Lower leg skin (tissue), 4 donors: ENCODE measurements at regions not wholly inside any gene's neighbourhood (a gene's known extent, or its start where the extent isn't known, plus 50 kb on each side); places are given as distances from the start of the nearest gene placed in this dataset.

ENCODE experiments used
- DNase-seq, 2 donors: peaks; one replicate each; pipeline ENCODE4 v3.0.0-alpha.2; 2019; ENCODE audit warnings: low spot score in 2 of 2
- H3K4me3 ChIP-seq: fragments of 200-600 bp; sonication (generic); 2 replicates; pipeline ENCODE4 v1.5.1; 2017; ENCODE audit warnings: mild to moderate bottlenecking, low read depth; ENCODE audit not compliant: poor library complexity, severe bottlenecking
- POLR2A ChIP-seq, 2 donors: fragments of 450-650 bp; IDR thresholded peaks; one replicate each; pipeline ENCODE4 v1.6.1; 2016 to 2017; ENCODE audit warnings: antibody characterized with exemption in 2 of 2, mild to moderate bottlenecking in 1 of 2, moderate library complexity in 1 of 2
- WGBS, 2 donors: methylation state at CpG; one replicate each; pipeline ENCODE4 v1.1.5; 2018; 5-methylcytosine and 5-hydroxymethylcytosine counted together
- intact Hi-C: fragments of 100-400 bp; cut with DNase I; formaldehyde crosslinking; loops from one replicate; pipeline ENCODE4 v1.15.0; 2023; ENCODE audit warnings: low total_unique reads
- TF ChIP-seq, protein P1 (sequence below), 3 donors: fragments of 450-650 bp; IDR thresholded peaks; one replicate each; pipeline ENCODE4 v1.5.1; 2016; ENCODE audit warnings: antibody characterized with exemption in 3 of 3, mild to moderate bottlenecking in 3 of 3, moderate library complexity in 2 of 3

DNA sequence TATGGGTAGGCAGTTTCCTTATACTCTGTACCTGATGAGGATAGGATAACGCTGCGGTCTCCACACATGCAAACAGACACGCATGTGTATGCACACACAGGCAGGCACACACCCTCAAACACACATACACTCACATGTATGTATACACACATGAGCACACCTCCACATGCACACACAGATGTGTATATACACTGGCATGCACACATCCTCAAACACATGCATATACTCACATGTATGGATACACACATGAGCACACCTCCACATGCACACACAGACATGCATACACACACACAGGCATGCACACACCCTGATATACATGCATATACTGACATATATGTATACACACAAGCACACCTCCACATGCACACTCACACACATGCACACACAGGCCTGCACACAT lies 267.8 kb upstream of the HDAC4 start:
- intact Hi-C loops: no loop called here
- TF ChIP-seq, protein P1, sequence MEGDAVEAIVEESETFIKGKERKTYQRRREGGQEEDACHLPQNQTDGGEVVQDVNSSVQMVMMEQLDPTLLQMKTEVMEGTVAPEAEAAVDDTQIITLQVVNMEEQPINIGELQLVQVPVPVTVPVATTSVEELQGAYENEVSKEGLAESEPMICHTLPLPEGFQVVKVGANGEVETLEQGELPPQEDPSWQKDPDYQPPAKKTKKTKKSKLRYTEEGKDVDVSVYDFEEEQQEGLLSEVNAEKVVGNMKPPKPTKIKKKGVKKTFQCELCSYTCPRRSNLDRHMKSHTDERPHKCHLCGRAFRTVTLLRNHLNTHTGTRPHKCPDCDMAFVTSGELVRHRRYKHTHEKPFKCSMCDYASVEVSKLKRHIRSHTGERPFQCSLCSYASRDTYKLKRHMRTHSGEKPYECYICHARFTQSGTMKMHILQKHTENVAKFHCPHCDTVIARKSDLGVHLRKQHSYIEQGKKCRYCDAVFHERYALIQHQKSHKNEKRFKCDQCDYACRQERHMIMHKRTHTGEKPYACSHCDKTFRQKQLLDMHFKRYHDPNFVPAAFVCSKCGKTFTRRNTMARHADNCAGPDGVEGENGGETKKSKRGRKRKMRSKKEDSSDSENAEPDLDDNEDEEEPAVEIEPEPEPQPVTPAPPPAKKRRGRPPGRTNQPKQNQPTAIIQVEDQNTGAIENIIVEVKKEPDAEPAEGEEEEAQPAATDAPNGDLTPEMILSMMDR (IDR thresholded peaks at IDR 0.05): no peak
- no peak for TF ChIP-seq POLR2A (IDR thresholded peaks at IDR 0.05)
- H3K4me3 ChIP-seq: no peak overlapping the region
- DNase-seq: no peak
- 98 to 100% methylated on average over 3 of the region's 3 CpGs for WGBS, 2 donors

DNA sequence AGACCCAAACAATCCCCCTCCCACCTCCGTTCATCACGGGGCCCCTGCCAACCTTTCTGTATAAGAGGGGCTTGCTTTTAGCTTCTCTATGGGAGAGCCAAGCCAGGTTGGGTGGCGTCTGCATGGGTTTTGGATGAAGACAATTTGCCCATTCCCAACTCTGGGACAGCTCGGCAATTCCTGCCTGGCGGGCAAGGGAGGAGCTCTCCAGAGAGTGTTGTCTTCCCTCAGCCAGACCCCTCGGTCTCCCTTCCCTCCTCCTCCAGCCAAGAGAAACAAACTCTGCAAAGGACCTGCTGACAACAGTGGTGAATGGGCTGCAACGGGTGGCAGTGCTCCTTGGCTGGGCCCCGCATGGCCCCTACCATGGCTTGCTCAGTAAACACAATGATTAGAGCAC lies 267.2 kb upstream of the HDAC4 start:
- intact Hi-C loops: no loop called here
- DNase-seq: peak in 1 of 2 donors; percentile 71
- no peak for TF ChIP-seq POLR2A (IDR thresholded peaks at IDR 0.05)
- TF ChIP-seq, protein P1 (IDR thresholded peaks at IDR 0.05): no peak
- 81 to 85% methylated on average over 8 of the region's 8 CpGs for WGBS, 2 donors
- no peak overlapping the region for H3K4me3 ChIP-seq

DNA sequence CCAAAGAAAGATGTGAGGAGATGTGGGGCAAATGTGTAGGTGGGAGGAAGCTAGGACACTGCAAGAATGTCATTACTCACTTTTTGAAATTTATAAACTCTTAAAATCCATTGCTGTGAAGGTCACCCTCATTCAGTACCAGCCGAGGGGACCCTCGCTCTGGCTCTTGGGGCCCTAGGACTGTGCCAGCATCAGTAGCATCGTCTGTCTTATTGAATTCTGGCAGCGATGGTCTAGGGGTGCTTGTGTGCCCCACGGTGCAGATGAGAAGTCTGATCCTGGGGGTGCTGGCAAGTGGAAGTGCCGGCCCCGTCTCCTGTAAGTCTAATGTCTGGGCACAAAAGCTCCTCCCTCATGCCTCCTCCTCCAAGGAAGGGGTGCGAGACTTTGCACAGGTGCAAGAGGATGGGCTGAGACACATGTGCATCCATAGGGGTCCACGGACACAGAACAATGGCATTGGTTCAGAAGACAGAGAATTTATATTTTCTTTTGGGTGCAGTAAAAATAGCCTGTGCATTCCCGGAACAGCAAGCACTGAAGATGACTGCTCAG lies 266.7 kb upstream of the HDAC4 start:
- 84 to 89% methylated on average over 10 of the region's 10 CpGs for WGBS, 2 donors
- H3K4me3 ChIP-seq: no peak overlapping the region
- TF ChIP-seq POLR2A (IDR thresholded peaks at IDR 0.05): no peak
- TF ChIP-seq, protein P1 (IDR thresholded peaks at IDR 0.05): no peak
- intact Hi-C loops: no loop called here
- peak in 1 of 2 donors; percentile 60 for DNase-seq

DNA sequence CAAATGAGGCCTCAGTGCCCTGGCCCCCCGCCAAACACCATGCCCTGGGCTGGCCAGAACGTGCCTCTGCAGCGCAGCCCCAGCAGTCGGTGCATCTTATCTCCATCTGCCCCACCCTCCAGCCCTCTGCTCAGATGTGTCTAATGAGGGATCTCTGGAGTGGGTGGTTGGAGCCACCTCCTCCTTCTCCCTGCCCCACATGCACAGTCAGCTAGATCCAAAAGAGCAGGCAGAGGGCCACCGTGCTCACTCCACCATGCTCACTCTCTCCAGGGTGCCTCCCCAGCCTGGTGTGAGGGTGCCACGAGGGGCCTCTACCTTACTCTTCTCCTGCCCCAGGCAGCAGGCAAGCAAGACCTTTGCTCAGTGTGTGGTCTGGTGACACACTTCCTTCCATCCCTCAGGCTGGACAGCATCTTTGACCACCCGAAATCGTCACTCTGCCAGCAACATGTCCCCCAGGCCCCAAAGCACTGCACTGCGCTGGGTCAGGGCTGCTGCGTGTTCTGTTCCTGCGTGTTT lies 266.1 kb upstream of the HDAC4 start:
- DNase-seq: peak in 1 of 2 donors; percentile 61
- no peak for TF ChIP-seq POLR2A (IDR thresholded peaks at IDR 0.05)
- TF ChIP-seq, protein P1 (IDR thresholded peaks at IDR 0.05): no peak
- H3K4me3 ChIP-seq: no peak overlapping the region
- intact Hi-C loops: no loop called here
- whole genome bisulfite sequencing, 2 donors: 45 to 47% methylated on average over 11 of the region's 11 CpGs

DNA sequence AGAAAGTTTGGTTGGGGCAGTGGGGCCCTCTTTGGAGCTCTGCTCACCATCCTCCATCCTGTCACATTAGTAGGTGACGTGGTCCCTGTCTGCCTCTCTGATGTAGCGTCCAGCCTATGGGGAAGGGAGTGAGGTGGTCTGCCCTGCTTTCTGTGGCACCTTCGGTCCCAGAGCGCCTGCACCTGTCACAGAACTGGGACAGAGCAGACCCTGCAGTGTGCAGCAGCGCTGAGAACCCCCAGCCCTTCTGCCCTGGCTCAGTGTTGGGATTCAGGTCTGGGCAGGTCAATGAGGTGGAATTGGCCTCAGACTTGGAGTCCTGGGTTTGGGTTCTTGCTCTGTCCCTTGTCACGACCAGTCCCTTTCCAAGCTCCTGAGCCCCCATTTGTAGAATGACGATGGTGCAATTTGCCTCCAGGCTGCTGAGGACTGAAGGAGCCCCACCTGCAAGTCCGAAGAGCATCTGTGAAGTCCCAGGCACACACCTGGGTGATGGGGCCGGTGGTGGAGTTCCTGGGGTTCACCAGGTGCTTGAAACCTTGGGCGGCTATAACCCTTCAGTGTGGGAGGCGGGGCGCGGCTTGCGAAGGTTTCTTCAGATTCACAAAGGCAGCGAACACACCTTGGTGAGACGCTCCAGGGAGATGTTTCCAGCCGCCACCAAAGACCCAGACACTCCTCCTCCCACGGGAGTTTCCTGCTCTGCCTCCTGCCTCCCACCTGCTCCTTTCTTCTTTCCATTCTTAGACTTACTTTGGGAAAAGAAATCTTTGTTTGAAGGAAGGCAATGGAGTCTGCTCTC lies 265.4 kb upstream of the HDAC4 start:
- intact Hi-C loops: no loop called here
- peak in 1 of 2 donors; percentile 82 for DNase-seq
- WGBS, 2 donors: 69 to 73% methylated on average over 16 to 18 of the region's 18 CpGs
- no peak for TF ChIP-seq POLR2A (IDR thresholded peaks at IDR 0.05)
- TF ChIP-seq, protein P1 (IDR thresholded peaks at IDR 0.05): no peak
- no peak overlapping the region for H3K4me3 ChIP-seq
